Central memory CD8-positive, alpha-beta T cell (primary cell): ENCODE measurements at regions not wholly inside any gene's neighbourhood (a gene's known extent, or its start where the extent isn't known, plus 50 kb on each side); places are given as distances from the start of the nearest gene placed in this dataset.

Source experiments
- ATAC-seq: fragments of 150-1000 bp; cut with Tn5 transposase; replicated peaks from 2 replicates; pipeline ENCODE4 v1.10.0; 2022; ENCODE audit warnings: mild to moderate bottlenecking, moderate FRiP score, moderate number of reproducible peaks; ENCODE audit not compliant: poor library complexity, severe bottlenecking; ENCODE audit errors: extremely low read depth
- DNase-seq, 2 donors: peaks; one replicate each; pipeline ENCODE4 v3.0.0; 2021; ENCODE audit warnings: low spot score in 2 of 2
- H3K27ac Mint-ChIP-seq: one replicate; pipeline ENCODE4 v1.8.0; 2022; ENCODE audit warnings: low read depth, mild to moderate bottlenecking, moderate library complexity, mixed read lengths
- H3K27me3 Mint-ChIP-seq: one replicate; pipeline ENCODE4 v1.8.0; 2022; ENCODE audit warnings: mixed read lengths
- H3K36me3 Mint-ChIP-seq: one replicate; pipeline ENCODE4 v1.8.0; 2022; ENCODE audit warnings: mild to moderate bottlenecking, moderate library complexity, mixed read lengths; ENCODE audit not compliant: insufficient read depth
- H3K4me1 Mint-ChIP-seq: one replicate; pipeline ENCODE4 v1.8.0; 2022; ENCODE audit warnings: mixed read lengths
- H3K4me3 Mint-ChIP-seq: one replicate; pipeline ENCODE4 v1.8.0; 2022; ENCODE audit warnings: mild to moderate bottlenecking, moderate library complexity, mixed read lengths
- H3K9me3 Mint-ChIP-seq: one replicate; pipeline ENCODE4 v1.8.0; 2022; ENCODE audit warnings: mixed read lengths

DNA sequence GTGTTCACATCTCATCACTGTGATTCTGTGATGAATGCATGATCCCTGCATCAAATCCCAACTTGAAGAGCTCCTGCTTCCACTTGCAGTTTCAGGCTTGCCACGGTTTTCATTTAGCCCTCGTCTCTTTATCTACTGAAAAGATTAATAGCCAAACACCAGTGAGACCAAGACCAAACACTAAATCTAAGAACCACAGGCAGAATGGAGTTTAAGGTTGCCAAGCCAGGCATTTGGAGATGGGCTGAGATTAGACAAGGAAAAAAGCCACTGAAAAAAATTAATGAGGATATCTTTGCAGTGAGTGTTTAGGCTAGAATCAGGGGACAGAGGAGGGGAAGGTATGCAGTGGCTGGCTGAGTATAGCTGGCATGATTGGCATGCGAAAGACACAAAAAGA is 227.2 kb upstream of the BLID start:
- Mint-ChIP-seq H3K36me3 (no peaks in the 10 kb centered on the region), H3K4me1 (no peaks in the 10 kb centered on the region), H3K4me3 (no peak overlapping the region), H3K9me3 (no peaks in the 10 kb centered on the region), H3K27ac (no peak overlapping the region), H3K27me3 (no peaks in the 10 kb centered on the region)
- DNase-seq (no peak), ATAC-seq (no peak)

- Mint-ChIP-seq H3K27me3 (no peaks in the 10 kb centered on the region), H3K4me3 (no peak overlapping the region), H3K36me3 (no peaks in the 10 kb centered on the region), H3K4me1 (no peaks in the 10 kb centered on the region), H3K9me3 (no peaks in the 10 kb centered on the region), H3K27ac (no peak overlapping the region)
- ATAC-seq (no peak), DNase-seq (no peak)
Measured at GRCh38 chr11:122342089-122342744, 226.2 kb upstream of the BLID start.

GRCh38 chr11:122341477-122341876 is 225.5 kb upstream of the BLID start:
- Mint-ChIP-seq H3K4me1 (no peaks in the 10 kb centered on the region), H3K27ac (no peak overlapping the region), H3K4me3 (no peak overlapping the region), H3K9me3 (no peaks in the 10 kb centered on the region), H3K36me3 (no peaks in the 10 kb centered on the region), H3K27me3 (no peaks in the 10 kb centered on the region)
- ATAC-seq (no peak), DNase-seq (no peak)

GRCh38 chr11:122340607-122341290 is 224.7 kb upstream of the BLID start:
- DNase-seq (no peak), ATAC-seq (no peak)
- no peaks in the 10 kb centered on the region for H3K27me3 Mint-ChIP-seq
- no peak overlapping the region for H3K27ac Mint-ChIP-seq
- H3K9me3 Mint-ChIP-seq, result no peaks in the 10 kb centered on the region
- no peak overlapping the region for H3K4me3 Mint-ChIP-seq
- H3K36me3 Mint-ChIP-seq, result no peaks in the 10 kb centered on the region
- H3K4me1 Mint-ChIP-seq, result no peaks in the 10 kb centered on the region

- no peak for ATAC-seq
- H3K9me3 Mint-ChIP-seq, result no peaks in the 10 kb centered on the region
- no peaks in the 10 kb centered on the region for H3K36me3 Mint-ChIP-seq
- DNase-seq, result no peak
- no peak overlapping the region for H3K4me3 Mint-ChIP-seq
- H3K27ac Mint-ChIP-seq, result no peak overlapping the region
- no peaks in the 10 kb centered on the region for H3K4me1 Mint-ChIP-seq
- H3K27me3 Mint-ChIP-seq, result no peaks in the 10 kb centered on the region
Measured at GRCh38 chr11:122339436-122340060, 223.5 kb upstream of the BLID start.

DNA sequence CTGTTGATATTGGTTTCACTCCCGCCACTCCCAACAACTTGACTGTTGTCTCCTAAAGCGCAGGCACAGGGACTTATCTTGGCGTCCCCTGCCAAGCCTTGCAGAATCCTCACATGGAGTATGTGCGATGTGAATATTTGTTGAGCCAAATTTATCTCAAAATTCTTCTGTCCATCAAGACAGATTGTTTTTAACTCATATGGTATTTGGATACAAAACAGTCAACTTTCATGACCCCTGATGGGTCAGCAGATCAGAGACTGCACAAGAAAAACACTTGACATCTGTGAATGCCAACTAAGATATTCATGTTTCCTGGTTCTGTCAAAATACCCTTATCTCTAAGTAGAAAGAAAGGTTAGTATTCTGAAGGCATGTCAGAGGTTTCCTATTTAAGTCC is 221.7 kb upstream of the BLID start:
- H3K27ac Mint-ChIP-seq, result no peak overlapping the region
- ATAC-seq (no peak), DNase-seq (no peak)
- H3K9me3 Mint-ChIP-seq, result no peaks in the 10 kb centered on the region
- no peaks in the 10 kb centered on the region for H3K27me3 Mint-ChIP-seq
- no peaks in the 10 kb centered on the region for H3K4me1 Mint-ChIP-seq
- no peaks in the 10 kb centered on the region for H3K36me3 Mint-ChIP-seq
- no peak overlapping the region for H3K4me3 Mint-ChIP-seq

DNA sequence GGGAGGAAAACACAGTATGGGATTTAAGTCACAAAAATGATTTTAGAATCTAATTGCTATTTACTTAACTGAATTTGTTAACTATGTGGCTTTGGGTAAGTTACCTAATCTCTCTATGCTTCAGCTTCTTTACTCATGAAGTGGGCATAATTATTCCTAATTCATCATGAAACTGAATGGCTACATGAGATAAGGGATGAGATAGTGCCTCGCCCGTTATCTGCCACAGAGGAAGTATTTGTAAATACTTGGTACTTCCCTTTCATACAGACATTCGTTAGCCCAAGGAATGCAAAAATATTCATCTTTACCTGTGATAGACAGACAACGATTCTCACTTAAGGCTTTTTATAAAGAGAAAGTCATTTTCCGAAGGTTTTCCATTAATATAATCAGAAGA is 221.2 kb upstream of the BLID start:
- Mint-ChIP-seq H3K4me3 (no peak overlapping the region), H3K4me1 (no peaks in the 10 kb centered on the region), H3K36me3 (no peaks in the 10 kb centered on the region), H3K27me3 (no peaks in the 10 kb centered on the region), H3K9me3 (no peaks in the 10 kb centered on the region), H3K27ac (no peak overlapping the region)
- ATAC-seq (no peak), DNase-seq (no peak)

GRCh38 chr11:122336706-122337105 is 220.7 kb upstream of the BLID start:
- Mint-ChIP-seq H3K36me3 (no peaks in the 10 kb centered on the region), H3K9me3 (no peaks in the 10 kb centered on the region), H3K4me1 (no peaks in the 10 kb centered on the region), H3K4me3 (no peak overlapping the region), H3K27ac (no peak overlapping the region), H3K27me3 (no peaks in the 10 kb centered on the region)
- no peak for DNase-seq
- ATAC-seq, result no peak

DNA sequence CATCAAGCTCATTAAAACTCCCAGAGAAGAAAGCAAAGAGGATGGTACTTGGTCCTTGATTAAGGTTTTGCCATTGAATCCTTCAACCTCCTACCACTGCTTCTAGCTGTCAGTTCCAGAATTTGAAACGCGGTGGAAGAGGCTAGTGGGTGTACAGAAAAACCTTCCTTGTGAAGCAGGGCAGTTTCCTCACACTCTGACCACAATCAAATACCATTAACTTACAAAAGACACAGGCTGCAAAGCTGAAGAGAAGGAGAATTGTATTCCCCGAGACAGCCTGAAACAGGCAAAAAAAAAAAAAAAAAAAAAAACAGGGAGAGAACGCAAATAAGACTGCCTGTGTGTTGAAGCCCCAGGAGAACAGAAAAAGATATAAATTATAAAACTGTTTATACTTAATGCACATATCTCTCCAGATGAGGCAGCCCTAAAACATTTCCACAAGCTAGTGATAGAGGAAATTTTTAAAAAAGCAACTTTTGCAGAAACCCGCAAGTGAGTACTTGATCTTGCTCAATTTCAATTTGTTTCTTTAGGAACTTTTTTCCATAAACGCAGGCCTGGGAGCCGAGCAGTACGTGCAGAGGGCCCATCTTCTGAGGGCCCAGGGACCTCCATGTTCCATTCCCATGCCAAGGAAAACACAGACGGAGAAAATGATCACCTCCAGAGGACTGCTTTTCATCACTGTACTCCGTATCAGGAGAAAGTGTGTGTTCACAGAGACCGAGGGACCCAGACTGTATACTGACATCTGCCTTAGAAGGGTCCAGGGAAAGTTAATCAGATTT is 218.7 kb upstream of the BLID start:
- Mint-ChIP-seq H3K4me3 (no peak overlapping the region), H3K27ac (no peak overlapping the region), H3K9me3 (no peaks in the 10 kb centered on the region), H3K36me3 (no peaks in the 10 kb centered on the region), H3K4me1 (no peaks in the 10 kb centered on the region), H3K27me3 (no peaks in the 10 kb centered on the region)
- ATAC-seq, result no peak
- no peak for DNase-seq

GRCh38 chr11:122333467-122333866 is 217.5 kb upstream of the BLID start:
- Mint-ChIP-seq H3K4me3 (no peak overlapping the region), H3K9me3 (no peaks in the 10 kb centered on the region), H3K27ac (no peak overlapping the region), H3K36me3 (no peaks in the 10 kb centered on the region), H3K4me1 (no peaks in the 10 kb centered on the region), H3K27me3 (no peaks in the 10 kb centered on the region)
- no peak for ATAC-seq
- DNase-seq, result no peak

DNA sequence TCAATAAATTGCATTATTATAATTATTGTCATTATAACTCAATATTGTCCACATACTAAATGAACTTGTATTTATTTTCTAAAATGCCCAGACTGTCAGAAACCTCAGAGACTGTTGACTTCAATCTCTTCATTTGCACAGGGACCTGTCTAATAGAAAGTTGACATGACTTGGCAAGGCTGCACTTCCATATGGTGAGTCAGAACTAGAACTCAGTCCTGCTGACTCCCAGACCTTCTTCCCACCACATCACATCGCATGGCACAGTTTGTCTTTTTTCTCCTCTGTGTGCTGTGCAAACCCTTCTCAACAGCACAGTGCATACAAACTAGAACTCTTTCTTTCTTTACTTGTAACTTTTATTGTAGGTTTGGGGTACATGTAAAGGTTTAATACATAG is 215.1 kb upstream of the BLID start:
- Mint-ChIP-seq H3K36me3 (no peaks in the 10 kb centered on the region), H3K27ac (no peak overlapping the region), H3K4me3 (no peak overlapping the region), H3K4me1 (no peaks in the 10 kb centered on the region), H3K9me3 (no peaks in the 10 kb centered on the region), H3K27me3 (no peaks in the 10 kb centered on the region)
- DNase-seq (no peak), ATAC-seq (no peak)

- H3K4me1 Mint-ChIP-seq, result no peaks in the 10 kb centered on the region
- no peak overlapping the region for H3K4me3 Mint-ChIP-seq
- no peaks in the 10 kb centered on the region for H3K27me3 Mint-ChIP-seq
- no peak for ATAC-seq
- H3K27ac Mint-ChIP-seq, result no peak overlapping the region
- H3K36me3 Mint-ChIP-seq, result no peaks in the 10 kb centered on the region
- no peak for DNase-seq
- H3K9me3 Mint-ChIP-seq, result no peaks in the 10 kb centered on the region
Measured at GRCh38 chr11:122330279-122330965, 214.4 kb upstream of the BLID start.
